ENCODE measurements at regions not wholly inside any gene's neighbourhood (a gene's known extent, or its start where the extent isn't known, plus 50 kb on each side); places are given as distances from the start of the nearest gene placed in this dataset.

DNA sequence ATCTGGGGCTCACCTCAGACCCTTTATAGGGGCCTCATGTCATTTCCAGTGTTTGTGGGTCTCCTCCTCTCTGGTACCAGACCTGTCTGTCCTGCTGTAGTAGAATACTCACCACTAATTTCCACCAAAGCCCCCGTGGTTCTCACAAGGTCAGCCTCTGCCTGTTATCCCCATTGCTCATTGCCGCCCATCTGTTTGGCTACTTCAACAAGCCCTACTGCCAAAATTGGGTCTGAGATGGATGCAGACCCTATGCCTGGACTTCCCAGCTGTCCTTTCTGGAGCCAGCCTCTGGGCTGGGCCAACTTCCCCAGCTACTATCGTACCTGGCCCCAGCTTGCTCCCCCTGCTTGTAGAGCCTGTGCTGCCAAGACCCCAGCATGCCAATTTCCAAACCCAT is 152.1 kb upstream of the ISX start:
- DNase-seq (ENCODE audit: low spot score), result no peak

DNA sequence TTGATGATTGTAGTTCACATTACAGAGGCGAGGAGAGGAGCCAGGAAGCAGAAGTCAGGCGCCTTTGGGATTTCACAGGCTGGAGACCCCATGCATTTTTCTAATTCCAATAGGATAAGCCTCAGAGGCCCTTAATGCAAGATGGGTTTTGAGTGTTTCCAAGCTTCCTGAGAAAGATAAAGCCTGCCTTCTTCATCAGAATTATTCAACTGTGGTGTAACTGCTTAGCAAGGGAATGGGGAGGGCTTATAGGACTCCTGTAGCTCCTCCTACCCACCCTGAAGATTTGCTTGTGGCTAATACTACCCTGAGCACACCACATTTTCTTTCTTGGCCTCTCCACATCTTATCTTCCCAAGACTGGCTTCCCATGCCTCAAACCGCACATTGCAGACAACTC is 151.1 kb upstream of the ISX start:
- DNase-seq (ENCODE audit: low spot score), result no peak

- DNase-seq (ENCODE audit: low spot score), result peak; percentile 40
These were observed 148.7 kb upstream of the ISX start for GRCh38 chr22:34917239-34917638.

DNA sequence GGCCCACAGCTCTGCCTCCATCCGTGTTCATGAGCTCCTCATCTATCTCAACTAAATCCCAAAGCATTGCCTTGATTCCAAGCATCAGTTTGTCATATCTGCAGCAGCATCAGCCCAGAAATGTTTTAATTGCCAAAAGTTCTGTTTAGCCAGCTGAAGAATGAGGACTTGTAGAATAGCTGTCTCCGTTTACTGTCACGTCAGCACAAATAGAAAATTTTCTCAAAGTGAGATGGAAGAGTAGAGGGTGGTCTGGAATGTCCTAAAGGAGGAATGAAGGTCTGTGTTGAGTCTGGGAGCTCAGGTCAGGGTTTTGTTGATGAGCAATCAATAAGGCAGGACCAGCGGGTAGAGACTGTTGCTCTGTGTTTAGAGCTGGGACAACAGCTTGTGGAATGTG is 134.9 kb upstream of the ISX start:
- no peak for DNase-seq (ENCODE audit: low spot score)

GRCh38 chr22:34934261-34934660 is 131.7 kb upstream of the ISX start:
- DNase-seq (ENCODE audit: low spot score), result peak; percentile 25

DNA sequence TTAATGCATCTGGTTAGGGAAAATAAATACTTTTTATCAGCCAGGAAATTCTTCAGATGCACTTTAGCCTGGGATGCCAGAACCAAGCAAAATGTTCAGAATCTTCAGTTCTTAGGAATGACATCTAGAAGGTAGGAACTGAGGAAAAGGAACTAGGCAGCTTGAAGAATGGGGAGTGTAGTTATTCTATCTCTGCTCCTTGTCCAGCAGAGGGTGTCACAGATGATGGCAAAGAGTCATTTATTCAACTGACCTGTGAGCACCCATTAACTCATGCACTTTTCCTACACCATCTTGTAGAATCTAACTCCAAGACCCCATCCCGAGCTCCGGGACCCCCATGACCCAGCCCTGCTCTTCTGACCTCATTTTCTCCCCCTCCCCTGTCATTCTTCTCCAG is 122.1 kb upstream of the ISX start:
- no peak for DNase-seq (ENCODE audit: low spot score)

- DNase-seq (ENCODE audit: low spot score), result peak; percentile 44
These were observed 119.5 kb upstream of the ISX start for GRCh38 chr22:34946339-34946985.

DNA sequence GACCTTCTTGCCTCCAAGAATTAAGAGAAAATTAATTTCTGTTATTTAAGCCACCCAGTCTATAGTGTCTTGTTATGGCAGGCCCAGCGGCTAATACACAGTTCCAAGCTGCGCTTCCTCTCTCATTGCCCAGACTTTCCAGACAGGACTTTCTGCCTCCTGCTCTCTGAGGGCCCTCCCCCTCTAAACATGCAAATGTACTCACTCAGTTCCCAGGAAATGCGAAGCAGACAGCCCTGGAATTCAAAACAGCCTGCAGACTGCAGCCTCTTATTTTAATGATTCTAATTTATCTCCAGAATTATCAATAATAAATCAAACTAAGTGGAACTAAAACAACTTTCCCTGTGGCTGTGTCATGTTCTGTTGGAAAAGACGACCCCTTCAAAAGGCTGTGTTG is 115.5 kb upstream of the ISX start:
- DNase-seq (ENCODE audit: low spot score), result peak; percentile 35

- no peak for DNase-seq (ENCODE audit: low spot score)
These were observed 114.7 kb upstream of the ISX start for GRCh38 chr22:34951212-34951611.

DNA sequence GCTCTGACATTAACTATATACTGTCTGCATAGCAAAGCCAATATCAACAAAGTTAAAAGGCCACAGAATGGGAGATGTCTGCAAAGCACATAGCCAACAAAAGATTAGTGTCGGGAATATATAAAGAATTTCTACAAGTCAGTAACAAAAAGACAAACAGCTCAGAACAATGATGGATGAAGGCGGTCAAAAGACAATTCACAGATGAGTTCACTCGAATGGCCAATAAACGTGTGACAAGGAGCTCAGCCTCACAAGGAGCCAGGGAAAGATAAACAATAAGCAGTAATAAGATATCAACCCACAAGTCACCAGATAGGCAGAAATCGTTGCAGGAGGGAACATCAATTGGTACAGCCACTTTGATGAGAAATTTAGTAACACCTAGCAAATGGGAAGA is 106.0 kb upstream of the ISX start:
- peak; percentile 13 for DNase-seq (ENCODE audit: low spot score)

DNA sequence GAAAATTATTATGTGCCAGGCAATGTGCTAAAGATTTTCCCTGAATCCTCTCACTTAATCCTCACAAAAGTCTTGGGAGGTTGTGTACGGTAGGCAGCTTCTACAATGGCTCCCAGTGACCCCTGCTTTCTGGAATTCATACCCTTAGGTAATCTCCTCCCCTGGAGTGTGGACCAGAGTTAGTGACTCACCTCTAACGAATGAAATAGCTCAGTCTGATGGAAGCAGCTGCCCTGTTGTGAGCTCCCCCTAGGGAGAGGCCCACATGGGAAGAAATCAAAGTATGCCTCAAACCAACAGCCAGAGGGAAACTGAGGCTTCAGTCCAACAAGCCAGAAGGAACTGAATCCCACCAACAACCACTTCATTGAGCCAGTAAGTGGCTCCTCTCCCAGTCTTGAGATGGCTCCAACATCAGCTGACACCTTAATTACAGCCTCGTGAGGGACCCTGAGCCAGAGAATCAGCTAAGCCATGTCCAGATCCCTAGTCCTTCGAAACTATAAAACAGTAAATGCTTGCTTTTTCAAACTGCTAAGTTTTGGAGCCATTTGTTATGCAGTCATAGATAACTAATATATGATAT is 98.9 kb upstream of the ISX start:
- peak; percentile 92 for DNase-seq (ENCODE audit: low spot score)

GRCh38 chr22:34969001-34969790 is 96.8 kb upstream of the ISX start:
- no peak for DNase-seq (ENCODE audit: low spot score)

- DNase-seq (ENCODE audit: low spot score), result no peak
These were observed 94.5 kb upstream of the ISX start for GRCh38 chr22:34971456-34971855.

GRCh38 chr22:34972191-34972897 is 93.6 kb upstream of the ISX start:
- DNase-seq (ENCODE audit: low spot score), result peak; percentile 84

DNA sequence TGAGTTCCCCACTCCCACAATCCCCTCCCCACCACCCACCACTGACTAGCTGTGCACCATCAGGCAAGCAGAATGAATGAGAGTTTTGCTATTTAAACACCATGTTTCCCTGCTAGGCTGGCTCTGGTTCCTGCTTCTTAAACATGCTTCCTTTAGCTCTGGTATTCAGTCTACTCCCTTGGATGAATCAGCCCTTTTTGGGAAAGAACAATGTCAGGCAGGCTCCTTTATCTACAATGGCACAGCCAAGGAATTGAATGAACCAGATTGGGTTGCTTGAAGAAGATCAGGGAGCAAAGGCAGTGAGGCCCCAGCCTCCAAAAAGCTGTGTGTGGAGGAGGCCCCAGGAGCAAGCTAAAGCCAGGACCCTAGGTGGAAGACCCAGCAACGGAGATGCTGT is 92.9 kb upstream of the ISX start:
- DNase-seq (ENCODE audit: low spot score), result peak; percentile 31

DNA sequence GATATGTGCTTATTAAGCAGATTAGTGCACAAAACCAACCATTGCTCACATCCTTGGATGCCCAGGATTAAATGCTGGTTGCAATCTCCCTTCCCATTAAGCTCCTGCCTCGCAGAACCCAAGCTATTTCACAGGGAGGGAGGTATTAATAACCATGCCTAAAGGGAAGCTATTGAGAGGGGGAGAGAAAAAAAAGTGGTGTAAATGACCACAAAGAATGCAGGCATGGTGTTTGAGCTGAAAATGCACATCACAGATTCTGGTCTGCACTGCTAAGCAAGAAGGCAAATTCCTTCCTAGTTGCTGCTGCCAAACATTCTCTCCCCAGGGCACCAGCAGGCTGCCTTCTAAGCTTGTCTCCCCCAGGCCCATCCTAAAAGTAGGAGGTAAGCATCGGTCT is 92.0 kb upstream of the ISX start:
- DNase-seq (ENCODE audit: low spot score), result peak; percentile 57

DNA sequence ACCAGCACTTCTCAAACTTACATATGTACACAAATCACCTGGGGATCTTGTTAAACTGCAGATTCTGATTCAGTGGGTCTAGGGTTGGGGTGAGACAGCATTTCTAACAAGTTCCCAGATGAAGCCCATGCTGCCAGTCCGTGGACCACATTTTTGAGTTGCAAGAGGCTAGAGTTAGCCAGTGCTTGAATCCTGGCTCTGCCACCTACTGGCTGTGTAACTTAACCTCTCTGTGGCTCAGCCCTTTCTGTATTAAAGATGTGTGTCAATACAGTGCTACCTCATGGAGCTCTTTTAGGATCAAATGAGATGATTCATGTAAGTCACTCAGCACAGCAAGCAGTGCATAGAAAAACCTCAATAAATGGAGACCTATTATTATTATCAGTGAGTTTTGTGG is 90.2 kb upstream of the ISX start:
- DNase-seq (ENCODE audit: low spot score), result peak; percentile 43

DNA sequence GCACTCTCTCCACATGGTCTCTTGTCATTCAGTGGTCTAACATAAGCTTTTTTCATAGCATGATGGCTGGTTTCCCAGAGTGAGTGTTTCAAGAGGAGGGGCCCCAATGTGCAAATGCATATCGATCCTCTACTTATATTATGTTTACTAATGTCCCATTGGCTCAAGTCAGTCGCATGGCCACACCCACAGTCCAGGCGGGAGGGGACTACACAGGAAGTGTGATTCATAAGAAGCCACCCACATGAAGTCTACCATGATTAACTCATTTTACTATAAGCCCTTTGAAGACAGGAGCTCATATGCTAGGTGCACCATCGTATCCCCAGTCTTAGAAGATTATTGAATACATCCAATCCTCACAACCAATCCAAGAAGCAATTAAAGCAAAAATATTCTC is 89.5 kb upstream of the ISX start:
- DNase-seq (ENCODE audit: low spot score), result peak; percentile 41

- peak; percentile 63 for DNase-seq (ENCODE audit: low spot score)
These were observed 89.1 kb upstream of the ISX start for GRCh38 chr22:34976886-34977285.

- no peak for DNase-seq (ENCODE audit: low spot score)
These were observed 79.4 kb upstream of the ISX start for GRCh38 chr22:34986523-34986922.

- DNase-seq (ENCODE audit: low spot score), result peak; percentile 47
These were observed 73.3 kb upstream of the ISX start for GRCh38 chr22:34992672-34993071.

- DNase-seq (ENCODE audit: low spot score), result no peak
These were observed 72.4 kb upstream of the ISX start for GRCh38 chr22:34993548-34993947.
